ENCODE measurements at regions not wholly inside any gene's neighbourhood (a gene's known extent, or its start where the extent isn't known, plus 50 kb on each side); places are given as distances from the start of the nearest gene placed in this dataset.

DNA sequence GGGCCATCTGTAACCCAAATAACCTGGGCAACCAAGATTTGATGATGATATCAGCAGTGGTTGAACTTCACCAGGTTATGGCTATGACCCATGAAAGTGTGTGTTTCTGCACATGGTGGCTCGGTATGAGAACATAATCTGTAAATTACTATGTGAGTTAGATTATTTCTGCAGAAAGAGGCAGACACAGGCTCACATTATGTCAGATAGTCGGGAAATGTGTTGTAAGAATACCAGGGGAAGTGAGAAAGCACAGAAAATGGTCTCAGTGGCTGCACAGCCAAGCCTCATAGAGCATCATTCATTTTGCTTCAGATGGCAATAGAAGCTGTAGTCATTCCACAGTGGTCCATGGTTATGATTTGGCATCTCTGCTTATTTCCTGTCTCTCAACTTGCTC is 63.0 kb upstream of the RBPJ start (continued):
- no peak for TF ChIP-seq CHD7 (IDR thresholded peaks at IDR 0.05; ENCODE audit: insufficient replicate concordance, low read length)
- no peak for TF ChIP-seq SIX5 (IDR thresholded peaks at IDR 0.05; ENCODE audit: low read depth, low read length)
- TF ChIP-seq SAP30 (IDR thresholded peaks at IDR 0.05; ENCODE audit: insufficient read depth, insufficient replicate concordance, low read length): no peak
- TF ChIP-seq TCF12 (IDR thresholded peaks at IDR 0.05; ENCODE audit: low read depth, low read length): no peak
- no peak for TF ChIP-seq SRF (IDR thresholded peaks at IDR 0.05; ENCODE audit: low read depth, low read length)

All from H1 (cell line).